MM.1S (cell line): ENCODE measurements at regions not wholly inside any gene's neighbourhood (a gene's known extent, or its start where the extent isn't known, plus 50 kb on each side); places are given as distances from the start of the nearest gene placed in this dataset.

ENCODE experiments used
- DNase-seq: peaks from one replicate; pipeline ENCODE4 v3.0.0-alpha.2; 2015
- H2AFZ ChIP-seq: fragments of 300-600 bp; sonication (generic); 2 replicates; pipeline ENCODE4 v1.6.0; 2016; ENCODE audit warnings: antibody characterized with exemption, low read length
- H3F3A ChIP-seq: fragments of 300-600 bp; sonication (generic); 2 replicates; pipeline ENCODE4 v1.6.1; 2016; ENCODE audit warnings: mild to moderate bottlenecking, antibody characterized with exemption, low read length, moderate library complexity, mixed read lengths; ENCODE audit not compliant: insufficient read depth
- H3K27ac ChIP-seq: fragments of 300-600 bp; sonication (generic); 2 replicates; pipeline ENCODE4 v1.5.1; 2016; ENCODE audit warnings: mild to moderate bottlenecking, low read length
- H3K27me3 ChIP-seq: fragments of 300-600 bp; sonication (generic); replicated peaks from 2 replicates; pipeline ENCODE4 v1.6.0; 2016; ENCODE audit warnings: low read length; ENCODE audit not compliant: insufficient read depth
- H3K36me3 ChIP-seq: fragments of 300-600 bp; sonication (generic); replicated peaks from 2 replicates; pipeline ENCODE4 v1.6.1; 2016; ENCODE audit warnings: mild to moderate bottlenecking, low read length, mixed read lengths; ENCODE audit not compliant: insufficient read depth
- H3K4me1 ChIP-seq: fragments of 300-600 bp; sonication (generic); 2 replicates; pipeline ENCODE4 v1.6.1; 2016; ENCODE audit warnings: low read length, mixed read lengths
- H3K4me2 ChIP-seq: fragments of 300-600 bp; sonication (generic); 2 replicates; pipeline ENCODE4 v1.6.0; 2016; ENCODE audit warnings: low read depth, low read length
- H3K4me3 ChIP-seq: fragments of 300-600 bp; sonication (generic); 2 replicates; pipeline ENCODE4 v1.5.1; 2016; ENCODE audit warnings: low read length, mixed read lengths
- H3K79me2 ChIP-seq: fragments of 300-600 bp; sonication (generic); 2 replicates; pipeline ENCODE4 v1.6.1; 2016; ENCODE audit warnings: mixed run types, low read length, mixed read lengths
- H3K9ac ChIP-seq: fragments of 300-600 bp; sonication (generic); 2 replicates; pipeline ENCODE4 v1.6.1; 2016; ENCODE audit warnings: low read length, mixed read lengths
- H3K9me2 ChIP-seq: fragments of 300-600 bp; sonication (generic); replicated peaks from 2 replicates; pipeline ENCODE4 v1.6.1; 2016; ENCODE audit warnings: mild to moderate bottlenecking, low read length, mixed read lengths; ENCODE audit not compliant: insufficient read depth
- H3K9me3 ChIP-seq: fragments of 300-600 bp; sonication (generic); replicated peaks from 2 replicates; pipeline ENCODE4 v1.6.1; 2016; ENCODE audit warnings: mild to moderate bottlenecking, low read length, mixed read lengths; ENCODE audit not compliant: insufficient read depth
- H4K20me1 ChIP-seq: fragments of 300-600 bp; sonication (generic); 2 replicates; pipeline ENCODE4 v1.6.1; 2016; ENCODE audit warnings: mild to moderate bottlenecking, low read length, moderate library complexity, mixed read lengths; ENCODE audit not compliant: insufficient read depth
- CTCF ChIP-seq: fragments of 300-600 bp; sonication (generic); IDR thresholded peaks from 2 replicates; pipeline ENCODE4 v1.5.1; 2016; ENCODE audit warnings: antibody characterized with exemption, low read length, mixed read lengths
- EZH2 ChIP-seq: fragments of 300-600 bp; sonication (generic); optimal IDR thresholded peaks from 2 replicates; pipeline ENCODE3; 2017; ENCODE audit warnings: low read depth, mild to moderate bottlenecking, antibody characterized with exemption, low read length, mixed read lengths
- EZH2phosphoT487 ChIP-seq: fragments of 300-600 bp; sonication (generic); IDR thresholded peaks from 2 replicates; pipeline ENCODE4 v1.6.1; 2018; ENCODE audit warnings: antibody characterized with exemption, low read length

DNA sequence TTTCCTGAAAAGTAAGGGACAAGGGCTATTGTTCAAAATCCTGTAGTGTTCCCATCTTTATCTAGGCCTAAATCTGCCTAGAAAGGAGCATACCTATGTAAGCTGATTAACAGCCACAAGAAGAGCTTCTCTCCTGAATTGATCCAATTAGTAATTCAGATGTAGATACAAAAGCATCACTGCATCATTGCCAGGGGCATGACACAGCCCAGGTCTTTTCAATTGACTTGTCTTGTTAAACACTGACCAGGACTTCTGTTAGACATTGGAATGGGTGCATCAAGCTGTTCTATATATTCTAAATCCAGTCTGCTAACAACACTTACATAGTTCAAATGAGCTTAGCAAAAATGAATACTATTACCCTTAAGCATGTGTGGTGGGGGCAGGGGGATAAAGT, 589.2 kb downstream of the INHBA start:
- TF ChIP-seq CTCF, result no peak
- TF ChIP-seq EZH2phosphoT487, result no peak
- TF ChIP-seq EZH2, result no peak
- Histone ChIP-seq H3K4me2 (no peak overlapping the region), H3K36me3 (no peaks in the 10 kb centered on the region), H2AFZ (no peak overlapping the region), H3K9me3 (no peaks in the 10 kb centered on the region), H3K9ac (no peak overlapping the region), H3K27me3 (no peaks in the 10 kb centered on the region), H3K9me2 (no peaks in the 10 kb centered on the region), H3K79me2 (no peaks in the 10 kb centered on the region), H3F3A (no peaks in the 10 kb centered on the region), H3K4me3 (no peak overlapping the region), H3K27ac (no peak overlapping the region), H4K20me1 (no peaks in the 10 kb centered on the region), H3K4me1 (no peaks in the 10 kb centered on the region)
- no peak for DNase-seq

- Histone ChIP-seq H3K27me3 (no peaks in the 10 kb centered on the region), H3K4me1 (no peaks in the 10 kb centered on the region), H3K9me3 (no peaks in the 10 kb centered on the region), H3K4me2 (no peak overlapping the region), H3K4me3 (no peak overlapping the region), H3F3A (no peaks in the 10 kb centered on the region), H3K36me3 (no peaks in the 10 kb centered on the region), H2AFZ (no peak overlapping the region), H4K20me1 (no peaks in the 10 kb centered on the region), H3K9ac (no peak overlapping the region), H3K27ac (no peak overlapping the region), H3K79me2 (no peaks in the 10 kb centered on the region), H3K9me2 (no peaks in the 10 kb centered on the region)
- DNase-seq, result no peak
- TF ChIP-seq CTCF, result no peak
- no peak for TF ChIP-seq EZH2
- TF ChIP-seq EZH2phosphoT487, result no peak
Observed at GRCh38 chr7:41110186-41110585, 592.7 kb downstream of the INHBA start.

DNA sequence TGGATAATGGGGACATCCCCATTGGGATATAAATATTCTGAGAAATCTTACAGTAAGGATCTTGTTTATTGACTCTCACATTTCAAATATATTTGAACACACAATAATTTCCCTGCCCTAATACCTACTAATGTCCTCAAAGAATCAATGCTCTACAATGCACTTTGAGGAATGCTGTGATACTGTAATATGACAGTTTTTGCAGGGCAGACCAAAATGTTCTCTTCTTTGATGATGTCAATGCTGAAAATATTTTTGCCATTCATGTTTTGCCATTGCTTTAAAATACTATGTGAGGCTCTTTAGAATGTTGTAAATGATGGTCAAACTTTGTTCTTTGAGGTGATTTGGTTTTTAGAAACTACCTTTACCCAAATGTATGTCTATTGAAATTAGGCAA, 594.1 kb downstream of the INHBA start:
- Histone ChIP-seq H3K4me1 (no peaks in the 10 kb centered on the region), H3F3A (no peaks in the 10 kb centered on the region), H2AFZ (no peak overlapping the region), H3K9me2 (no peaks in the 10 kb centered on the region), H3K36me3 (no peaks in the 10 kb centered on the region), H3K4me3 (no peak overlapping the region), H3K4me2 (no peak overlapping the region), H4K20me1 (no peaks in the 10 kb centered on the region), H3K9ac (no peak overlapping the region), H3K27ac (no peak overlapping the region), H3K27me3 (no peaks in the 10 kb centered on the region), H3K9me3 (no peaks in the 10 kb centered on the region), H3K79me2 (no peaks in the 10 kb centered on the region)
- TF ChIP-seq EZH2phosphoT487, result no peak
- TF ChIP-seq EZH2, result no peak
- TF ChIP-seq CTCF, result no peak
- DNase-seq, result no peak
